Hematopoietic multipotent progenitor cell treated with erythropoietin and hydrocortisone succinate and interleukin-3 and kit ligand, for 4 days (in vitro differentiated cells): ENCODE measurements at regions not wholly inside any gene's neighbourhood (a gene's known extent, or its start where the extent isn't known, plus 50 kb on each side); places are given as distances from the start of the nearest gene placed in this dataset.

Experiments used
- DNase-seq: peaks from one replicate; pipeline ENCODE4 v3.0.0-alpha.2; 2015

DNA sequence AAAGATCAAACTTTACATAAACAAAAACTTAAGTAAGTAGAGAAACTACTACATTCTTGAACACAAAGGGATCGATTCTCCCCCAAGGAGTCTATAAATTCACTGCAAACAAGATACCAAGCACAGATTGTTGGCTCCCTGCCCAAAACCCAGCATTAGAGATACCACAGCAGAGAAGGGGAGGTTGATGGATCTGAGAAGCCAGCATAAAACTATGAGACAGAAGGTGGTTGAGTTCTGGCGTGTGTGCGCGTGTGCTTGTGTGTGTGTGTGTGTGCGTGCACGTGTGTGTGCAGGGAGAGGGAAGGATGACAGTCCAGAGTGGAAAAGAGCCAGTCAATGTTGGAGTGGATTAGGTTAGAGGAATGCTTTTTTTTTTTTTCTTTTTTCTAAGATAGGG is 143.2 kb upstream of the PRR20G start:
- peak; percentile 41 for DNase-seq

DNA sequence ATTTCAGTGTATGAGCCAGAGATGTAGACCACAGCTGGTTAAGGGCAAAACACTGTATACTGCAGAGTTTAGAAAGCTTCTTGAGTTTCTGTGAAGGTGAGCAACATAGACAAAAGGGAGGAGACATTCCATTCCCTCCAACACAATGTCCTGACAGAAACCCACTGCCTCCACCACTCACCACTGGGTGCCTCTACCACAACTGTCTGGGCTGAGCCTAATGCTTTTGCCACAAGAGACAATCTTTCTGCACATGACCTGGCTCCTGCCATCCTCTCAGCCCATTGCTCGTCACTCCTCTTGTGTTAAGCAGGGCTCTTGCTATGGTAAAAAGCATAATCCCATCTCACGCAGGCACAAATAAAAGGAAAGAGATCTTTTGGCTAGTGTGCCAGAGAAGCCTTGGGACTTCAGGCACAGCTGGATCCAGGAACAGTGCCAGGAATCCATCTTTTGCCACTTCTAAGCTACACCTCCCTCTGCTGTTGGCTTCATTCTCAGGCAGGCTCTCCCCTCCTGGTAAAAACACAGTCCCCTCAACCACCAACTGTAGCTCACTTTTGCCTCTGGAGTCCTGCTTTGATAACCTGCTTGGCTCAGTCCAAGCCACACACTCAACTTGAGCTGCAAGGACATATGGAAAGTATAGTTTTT is 140.6 kb upstream of the PRR20G start:
- DNase-seq: no peak

DNA sequence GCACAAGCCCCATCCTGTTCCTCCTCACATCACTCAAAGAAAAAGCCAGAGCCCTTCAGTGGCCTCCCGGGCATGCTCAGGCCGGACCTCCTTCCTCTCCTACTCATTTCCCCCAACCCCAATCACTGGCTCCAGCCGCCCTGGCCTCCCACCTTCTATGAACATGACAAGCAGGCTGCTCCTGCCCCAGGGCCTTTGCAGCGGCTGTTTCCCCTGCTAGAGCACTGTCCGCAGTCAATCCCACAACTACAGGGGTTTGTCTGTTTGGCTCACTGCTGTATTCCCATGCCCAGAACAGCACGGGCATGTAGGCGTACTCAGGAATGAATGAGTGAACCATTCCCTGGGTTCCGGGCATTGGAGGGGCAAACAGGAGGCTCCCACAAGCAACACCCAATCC is 139.8 kb upstream of the PRR20G start:
- no peak for DNase-seq

DNA sequence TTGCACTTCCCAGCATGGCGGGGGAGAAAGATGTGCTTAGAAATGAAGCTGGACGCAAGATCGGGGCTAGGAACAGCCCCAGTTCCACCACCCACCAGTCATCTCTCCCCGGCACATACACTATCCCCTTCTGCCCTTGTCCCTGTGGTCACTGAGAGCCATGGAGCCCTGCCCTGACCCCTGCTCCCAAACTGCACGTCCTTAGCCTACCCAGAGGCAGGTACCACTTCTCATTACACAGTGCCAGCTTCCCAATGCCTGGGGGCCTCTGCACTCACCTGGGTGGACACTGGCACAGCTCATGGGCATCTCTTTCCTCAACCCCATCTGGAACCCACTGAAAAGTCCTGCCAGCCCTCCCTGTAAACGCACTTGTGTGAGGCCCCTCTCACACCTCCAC is 139.3 kb upstream of the PRR20G start:
- no peak for DNase-seq

DNA sequence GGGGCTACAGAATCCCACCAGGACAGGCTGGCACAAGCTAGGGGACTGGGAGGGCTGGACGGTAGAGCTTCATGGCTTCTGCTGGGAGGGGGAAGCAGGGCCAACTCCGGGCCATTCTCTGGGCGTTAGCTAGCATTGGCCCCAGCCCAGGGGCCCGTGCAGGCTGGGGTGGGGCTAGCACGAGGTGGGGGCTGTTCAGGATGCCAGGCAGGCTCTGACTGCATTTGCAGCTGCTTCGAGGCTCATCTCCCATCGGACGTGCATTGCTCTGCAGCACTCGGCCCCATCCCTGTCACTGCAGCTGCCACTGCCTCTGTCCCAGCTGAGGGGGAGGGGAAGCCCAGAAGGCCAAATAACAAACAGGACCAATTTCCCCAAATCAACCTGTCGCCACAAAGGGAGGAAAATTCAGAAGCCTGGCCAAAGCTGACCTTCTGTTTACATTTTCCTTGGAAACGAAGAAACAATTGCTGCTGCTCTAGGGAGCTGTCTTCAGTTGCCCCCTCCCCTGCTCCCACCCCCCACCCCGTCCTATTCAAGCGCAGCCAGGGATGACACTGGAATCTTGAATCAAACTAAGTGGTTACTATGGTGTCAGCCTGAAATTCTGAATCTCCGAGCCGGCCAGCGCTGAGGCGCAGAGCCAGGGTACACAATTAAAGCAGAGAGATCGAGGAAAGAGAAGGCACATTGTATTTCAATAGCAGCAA is 138.8 kb upstream of the PRR20G start:
- DNase-seq: no peak

DNA sequence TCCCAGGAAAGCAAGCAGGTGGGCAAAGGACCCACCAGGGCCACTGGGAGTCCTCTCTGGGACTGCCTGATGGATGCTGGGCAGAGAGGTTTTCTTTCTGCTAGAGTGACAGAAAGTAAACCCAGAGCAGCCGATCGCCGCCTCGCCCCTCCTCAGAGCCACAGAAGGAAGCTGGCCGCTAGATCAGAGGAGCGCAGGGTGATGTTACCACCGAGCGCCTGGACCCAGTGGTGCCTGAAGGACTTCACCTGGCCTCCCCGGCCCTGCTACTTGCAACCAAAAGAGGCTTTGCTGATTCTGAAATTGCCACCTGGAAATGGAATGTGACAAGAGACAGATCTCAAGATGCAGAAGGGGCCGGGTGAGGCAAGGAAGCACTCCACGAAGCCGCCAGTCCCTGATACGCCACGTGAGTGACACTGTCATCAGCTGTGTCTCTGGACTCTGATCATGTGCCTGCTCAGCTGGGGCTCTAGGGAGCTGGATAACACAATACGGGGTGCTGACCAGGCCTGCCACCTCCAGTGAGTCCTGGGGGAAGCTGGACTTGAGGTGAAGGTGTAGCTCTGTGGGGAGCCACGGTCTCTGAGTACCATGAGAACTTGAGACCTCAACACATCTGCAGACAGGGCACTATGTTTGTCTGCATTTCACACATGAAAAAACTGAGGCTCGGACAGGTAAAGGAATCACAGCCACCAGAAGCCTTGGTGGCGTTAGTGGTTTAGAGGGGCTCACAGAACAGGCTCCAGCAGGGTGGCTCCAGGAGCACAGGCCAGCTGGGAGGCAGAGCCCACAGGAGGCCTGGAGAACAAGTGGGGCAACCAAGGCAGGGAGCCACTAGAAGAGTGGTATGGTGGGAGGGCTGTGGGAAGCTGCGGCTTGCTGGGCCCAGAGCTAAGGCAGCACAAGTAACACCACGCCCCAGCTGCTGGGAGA is 137.9 kb upstream of the PRR20G start:
- no peak for DNase-seq

DNA sequence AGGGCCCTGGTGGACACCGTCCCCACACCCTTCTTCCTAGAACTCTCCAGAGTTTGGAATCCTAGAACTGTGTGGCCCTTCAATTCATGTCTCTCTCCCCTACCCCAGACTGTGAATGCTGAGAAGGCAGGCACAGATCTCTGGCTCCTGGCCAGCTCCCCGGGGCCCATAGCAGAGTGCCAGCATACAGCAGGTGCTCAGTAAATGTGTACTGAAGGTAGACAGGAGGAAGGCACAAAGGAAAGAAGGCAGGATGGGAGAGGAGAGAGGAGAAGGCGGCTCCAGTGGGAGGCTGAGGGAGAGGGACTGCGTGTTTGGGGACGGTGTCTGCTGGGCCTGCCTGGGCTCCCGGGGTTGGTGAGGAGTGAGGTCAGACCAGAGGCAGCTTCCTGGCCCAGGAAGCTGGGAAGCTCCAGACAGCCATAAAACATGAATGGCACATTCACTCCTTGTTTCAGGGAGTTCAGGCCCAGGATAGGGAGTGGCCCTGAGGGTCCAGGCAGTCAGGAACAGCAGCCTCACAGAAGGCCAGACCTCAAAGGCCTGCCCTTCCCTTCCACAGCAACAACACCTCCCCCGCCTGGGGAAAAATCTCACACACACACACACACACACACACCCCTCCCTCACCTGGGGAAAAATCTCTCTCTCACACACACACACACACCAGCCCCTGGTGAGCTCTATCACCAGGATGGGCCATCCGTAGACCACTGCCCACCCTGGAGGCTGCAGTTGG is 137.1 kb upstream of the PRR20G start:
- DNase-seq: no peak

DNA sequence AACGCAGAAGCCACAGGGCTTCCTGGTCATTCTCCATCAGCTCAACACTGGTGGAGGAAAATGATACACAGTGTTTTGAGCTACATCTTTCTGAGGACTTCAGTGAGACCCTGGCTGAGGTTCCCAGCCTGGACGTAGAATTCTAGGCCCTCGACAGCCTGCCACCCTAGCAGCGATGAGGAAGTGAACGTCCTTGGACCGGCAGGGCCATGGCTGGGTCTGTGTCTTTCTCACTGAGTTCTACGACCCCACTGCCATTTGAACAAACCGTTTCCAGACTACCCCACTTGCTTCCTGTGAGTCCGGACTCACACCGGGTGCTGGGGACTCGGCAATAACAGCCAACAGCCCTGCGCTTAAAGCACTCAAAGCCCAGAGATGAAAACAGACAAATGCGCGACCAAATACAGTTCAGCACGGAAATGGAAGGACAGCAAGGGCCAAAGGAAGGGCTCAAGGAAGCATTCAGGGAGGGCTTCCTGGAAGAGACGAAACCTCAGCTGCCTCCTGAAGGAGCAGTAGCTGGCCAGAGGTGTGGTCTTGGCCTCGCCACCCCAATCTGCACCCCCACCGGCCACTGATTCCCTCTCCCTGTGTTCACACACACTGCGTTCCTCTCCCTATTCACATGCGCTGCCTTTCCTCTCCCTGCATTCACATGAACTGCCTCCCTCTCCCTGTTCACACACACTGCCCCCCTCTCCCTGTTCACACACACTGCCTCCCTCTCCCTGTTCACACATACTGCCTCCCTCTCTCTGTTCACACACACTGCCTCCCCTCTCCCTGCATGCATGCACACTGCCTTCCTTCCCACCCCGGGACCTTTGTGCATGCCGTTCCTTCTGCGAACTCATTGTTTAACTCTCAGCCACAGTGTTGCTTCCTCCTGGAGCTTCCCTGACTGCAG is 136.3 kb upstream of the PRR20G start:
- DNase-seq: no peak

DNA sequence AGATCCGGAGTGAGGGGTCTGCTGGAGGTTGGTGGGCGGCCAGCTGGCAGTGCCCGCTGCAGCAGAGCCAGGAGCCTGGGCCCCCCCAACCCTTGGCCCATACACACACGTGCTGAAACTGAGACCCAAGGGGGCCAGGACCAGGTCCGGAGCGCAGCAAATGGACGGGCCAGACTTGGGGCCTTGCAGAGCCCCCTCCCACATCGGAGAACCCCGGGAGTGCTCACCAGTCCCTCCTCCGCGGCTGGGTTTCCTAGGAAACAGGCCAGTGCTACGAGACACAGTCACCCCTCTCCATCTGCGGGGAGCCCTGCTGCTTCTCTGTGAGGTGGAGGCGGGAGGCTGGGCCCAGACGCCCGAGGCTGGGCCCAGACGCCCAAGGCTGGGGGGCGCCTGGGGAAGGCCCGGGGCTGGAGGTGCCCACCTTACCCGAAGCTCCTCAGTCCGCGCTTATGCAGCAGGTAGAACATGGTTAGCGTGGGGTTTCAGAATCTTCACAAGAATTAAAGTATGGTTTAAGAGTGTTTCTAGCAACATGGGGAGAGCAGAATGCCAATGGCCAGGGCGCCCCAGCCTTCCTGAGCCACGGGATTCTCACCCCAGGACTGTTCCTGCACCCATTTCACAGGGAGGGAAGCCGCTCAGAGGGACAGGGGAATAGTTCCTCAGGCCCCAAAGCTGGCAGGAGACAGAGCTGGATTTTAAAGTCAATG is 135.0 kb upstream of the PRR20G start:
- no peak for DNase-seq

DNA sequence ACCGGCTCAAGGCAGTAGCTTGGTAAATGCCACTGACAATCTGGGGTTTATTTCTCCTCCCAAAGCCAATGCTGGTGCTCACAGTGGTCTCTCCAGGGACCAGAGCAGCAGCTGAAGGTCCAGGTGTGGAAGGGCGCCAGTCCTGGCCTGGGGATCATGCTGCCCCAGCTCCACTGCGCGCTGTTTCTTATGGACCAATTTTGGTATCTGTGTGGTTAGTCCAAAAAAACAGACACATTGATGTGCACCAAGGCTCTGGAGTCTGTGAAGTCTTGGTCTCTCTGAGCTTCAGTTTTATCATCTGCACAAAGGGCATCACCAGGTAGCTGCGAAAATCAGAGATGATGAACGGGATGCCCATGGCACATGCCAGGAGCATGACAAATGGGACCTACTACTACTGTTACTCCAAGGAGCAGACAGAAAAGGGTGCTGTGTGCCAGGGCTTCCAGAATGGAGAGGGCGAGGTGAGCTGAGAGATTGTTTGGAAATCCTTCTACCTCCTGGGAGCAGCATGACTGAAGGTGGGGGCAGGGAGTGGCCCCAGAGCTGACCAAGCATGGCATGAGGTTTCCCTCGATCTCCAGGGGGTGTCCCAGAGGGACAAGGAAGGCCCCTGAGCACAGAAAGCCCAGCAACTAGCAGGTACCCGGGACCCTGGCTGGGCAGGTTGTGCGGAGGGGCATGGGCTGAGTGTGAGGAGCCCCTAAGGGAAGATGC is 134.3 kb upstream of the PRR20G start:
- DNase-seq: no peak

DNA sequence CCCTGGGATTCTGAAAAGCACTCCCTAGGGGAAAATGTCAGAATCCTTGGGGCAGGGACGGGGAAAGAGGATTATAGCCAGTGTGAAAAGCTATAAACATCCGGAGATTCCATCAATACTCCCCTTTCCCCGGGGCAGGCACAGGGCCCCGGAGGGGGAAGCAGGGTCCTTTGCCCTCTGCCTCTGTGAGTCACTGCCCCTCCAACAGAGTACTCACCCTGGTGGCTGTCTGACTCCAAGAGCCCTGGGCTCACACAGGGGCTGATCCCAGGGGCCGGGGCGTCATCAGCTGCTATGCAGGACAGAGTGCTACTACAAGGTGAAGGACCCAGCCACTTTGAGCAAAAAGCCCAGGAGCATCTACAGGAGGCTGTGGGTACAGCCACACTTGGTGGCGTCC is 133.0 kb upstream of the PRR20G start:
- DNase-seq: no peak

DNA sequence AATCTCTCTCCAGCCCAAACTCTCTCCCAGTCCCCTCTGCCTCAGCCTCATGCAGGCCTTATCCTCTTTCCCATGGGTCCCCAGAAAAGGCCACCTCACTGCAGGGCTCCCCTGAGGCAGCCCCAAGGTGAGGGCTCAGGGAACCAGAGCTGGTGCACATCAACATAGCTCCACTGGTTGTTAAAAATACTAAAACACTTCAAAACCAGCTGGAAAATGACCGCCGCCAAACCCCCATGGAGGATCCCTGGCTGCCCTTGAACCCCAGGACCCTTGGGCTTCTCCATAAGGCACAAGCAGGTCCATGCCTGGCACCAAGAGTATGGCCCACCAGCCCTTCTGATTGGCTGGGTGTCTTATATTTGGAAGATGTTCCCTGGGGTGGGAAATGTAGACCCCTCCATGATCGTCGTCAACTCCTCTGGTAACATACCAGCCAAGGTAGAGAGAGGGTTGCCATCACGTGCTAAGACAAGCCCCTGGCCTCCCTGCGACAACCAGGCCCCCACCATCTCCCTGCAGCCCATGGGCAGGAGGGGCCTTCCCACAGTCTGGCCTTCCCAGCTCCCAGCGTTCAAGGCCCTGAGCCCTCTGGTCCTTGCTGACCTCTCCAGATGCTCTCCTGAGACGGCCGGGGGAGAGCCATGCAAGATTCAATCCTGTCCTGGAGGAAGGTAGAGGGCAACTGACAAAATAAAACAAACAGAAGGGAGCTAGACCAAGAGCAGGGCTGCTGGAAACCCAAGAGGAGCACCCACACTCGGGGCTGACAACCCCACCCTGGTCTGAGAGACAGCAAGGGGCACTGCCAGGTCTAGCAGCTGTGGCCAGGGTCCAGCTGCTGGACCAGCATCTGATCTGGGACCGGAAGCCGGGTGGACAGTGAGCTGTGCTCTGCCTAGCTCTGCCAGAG is 132.1 kb upstream of the PRR20G start:
- no peak for DNase-seq

DNA sequence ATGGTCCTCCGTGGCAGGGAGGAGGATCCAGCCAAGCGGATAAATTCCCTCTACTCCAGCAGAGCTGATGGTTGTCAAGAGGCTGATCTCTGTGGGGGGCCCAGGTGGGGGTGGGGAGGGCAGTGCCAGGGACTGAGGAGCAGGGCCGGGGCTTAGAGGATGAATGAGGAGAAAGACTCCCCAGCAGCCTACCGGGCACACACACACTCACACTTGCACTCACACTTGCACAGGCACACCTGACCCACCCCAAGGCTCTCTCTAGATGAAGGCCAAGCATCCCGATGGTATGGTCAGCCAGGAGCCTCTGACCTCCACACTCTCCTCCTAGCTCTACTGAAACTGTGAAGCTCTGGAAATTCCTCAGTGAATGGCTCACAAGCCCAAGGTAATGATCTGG is 131.3 kb upstream of the PRR20G start:
- no peak for DNase-seq

DNA sequence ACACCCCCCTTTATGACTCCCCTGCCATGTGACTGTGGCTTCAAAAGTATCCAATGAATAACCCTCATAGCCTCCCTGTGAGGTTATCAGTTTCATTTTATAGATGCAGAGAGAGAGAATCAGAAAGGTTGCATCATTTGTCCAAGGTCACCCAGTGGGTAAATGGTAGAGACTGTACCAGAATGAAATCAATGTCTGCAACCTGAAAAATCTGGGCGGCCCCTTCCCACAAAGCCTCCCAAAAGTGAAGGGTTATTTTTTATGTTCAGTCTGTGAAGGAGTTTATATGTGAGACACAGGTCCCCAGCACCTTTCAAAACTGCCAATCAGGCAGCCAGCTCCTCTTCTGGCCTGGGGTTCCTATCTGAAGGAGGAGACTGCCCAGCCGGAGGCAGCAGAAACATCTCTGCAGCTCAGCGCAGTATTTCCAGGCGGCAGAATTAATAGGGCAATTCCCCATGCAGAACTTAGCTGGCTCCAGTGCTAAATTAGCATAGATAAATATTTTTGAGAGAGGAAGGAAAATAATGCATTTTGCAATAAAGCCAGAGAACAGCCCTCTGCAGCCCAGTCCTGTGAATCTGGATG is 130.8 kb upstream of the PRR20G start:
- no peak for DNase-seq

DNA sequence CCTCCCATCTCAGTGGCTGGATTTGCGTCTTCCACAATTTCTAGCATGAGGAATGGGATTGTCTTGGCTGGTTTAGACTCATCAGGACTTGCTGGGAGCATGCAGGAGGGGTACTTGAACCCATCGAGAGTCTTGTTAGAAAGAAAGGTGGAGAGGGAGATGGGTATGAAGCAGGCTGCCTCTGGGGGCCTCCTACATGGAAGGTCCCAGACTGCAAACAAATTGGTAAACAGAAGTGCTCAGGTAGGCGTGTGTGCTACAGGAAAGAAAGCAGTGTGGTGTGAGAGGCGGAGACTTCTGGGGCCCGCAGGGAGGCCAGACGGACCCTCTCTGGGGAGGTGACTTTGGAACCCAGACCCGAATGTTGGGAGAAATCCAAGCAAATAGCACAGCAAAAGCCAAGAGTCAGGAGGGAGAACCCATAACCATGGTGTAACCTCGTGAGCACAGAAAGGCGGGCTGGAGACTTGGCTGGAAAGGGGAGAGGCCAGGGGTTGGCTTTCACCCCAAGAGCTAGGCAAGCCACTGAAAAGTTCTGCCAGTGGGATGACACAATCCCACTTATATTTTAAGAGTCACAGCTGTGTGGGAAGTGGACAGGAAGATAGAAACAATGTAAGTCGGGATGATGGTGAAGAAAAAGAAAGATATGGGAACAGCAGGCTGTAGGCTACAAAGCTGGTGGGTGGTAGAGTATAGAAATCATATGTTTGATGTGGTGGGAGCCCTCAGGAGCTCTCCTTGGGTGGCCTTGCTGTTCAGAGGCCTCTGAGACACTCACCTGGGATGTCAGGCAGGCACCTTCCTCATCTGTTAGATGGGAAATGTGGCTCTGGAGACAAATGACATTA is 130.1 kb upstream of the PRR20G start:
- DNase-seq: no peak

DNA sequence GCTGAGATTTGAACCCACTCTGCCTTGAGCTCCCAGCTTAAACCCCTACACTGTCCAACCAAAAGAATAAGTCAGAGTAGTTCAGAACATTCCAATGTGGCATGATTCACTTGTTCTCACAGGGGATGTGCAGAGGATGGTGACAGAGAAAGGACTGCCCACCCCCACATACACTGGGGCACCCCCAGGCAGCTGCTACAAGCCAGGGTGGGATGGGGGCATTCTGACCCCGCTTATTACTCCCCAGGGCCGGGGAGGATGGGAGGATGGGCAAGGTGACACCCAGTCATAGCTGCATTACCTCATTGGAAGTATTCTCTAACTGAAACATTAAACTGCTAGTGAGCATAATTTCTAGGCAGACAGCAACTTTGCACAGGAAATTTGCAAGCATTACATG is 126.0 kb upstream of the PRR20G start:
- DNase-seq: no peak

DNA sequence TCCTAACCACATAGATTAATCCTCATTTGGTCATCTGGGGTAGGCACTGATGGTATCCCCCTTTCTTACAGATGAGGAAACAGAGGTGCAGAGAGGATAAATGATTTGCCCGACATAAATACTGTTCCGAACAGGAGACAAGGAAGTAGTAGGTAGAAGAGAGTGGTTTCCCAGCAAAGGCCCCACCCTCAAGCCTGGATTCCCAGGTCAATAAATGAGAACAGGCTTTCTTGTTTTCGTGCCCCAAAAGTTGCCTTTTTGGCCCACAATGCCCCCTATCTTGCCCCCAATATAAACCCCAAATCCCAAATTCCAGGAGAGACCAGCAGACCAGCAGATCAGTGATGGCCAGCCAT is 125.5 kb upstream of the PRR20G start:
- no peak for DNase-seq
